ENCODE measurements at regions not wholly inside any gene's neighbourhood (a gene's known extent, or its start where the extent isn't known, plus 50 kb on each side); places are given as distances from the start of the nearest gene placed in this dataset.
"Not testable (repeated sequence)": the region's sequence is repeated elsewhere in the genome, so short reads cannot be mapped to it uniquely, and the experiment has no call there.

DNA sequence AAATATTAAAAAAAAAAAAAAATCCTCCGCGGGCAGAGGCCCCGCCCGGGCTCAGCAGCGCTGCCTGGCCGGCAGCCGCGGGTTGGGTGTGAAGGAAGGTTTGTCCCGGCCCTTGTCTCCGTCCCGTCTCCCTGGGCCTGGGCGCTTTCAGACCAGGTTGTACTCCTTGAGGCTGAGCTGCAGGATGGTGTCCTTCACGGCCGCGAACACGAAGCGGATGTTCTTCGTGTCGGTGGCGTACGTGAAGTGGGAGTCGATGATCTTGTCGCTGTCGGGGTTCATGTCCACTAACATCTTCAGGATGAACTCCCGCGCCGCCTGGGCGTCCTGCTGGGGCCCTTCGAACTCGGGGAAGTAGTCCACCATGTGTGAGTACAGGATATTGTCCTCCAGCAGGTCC is 123.7 kb upstream of the KCTD7 start:
- Mint-ChIP-seq H3K4me3 (no peak overlapping the region), H3K27ac (no peak overlapping the region), H3K36me3 (ENCODE audit: low read depth) (no peaks in the 10 kb centered on the region), H3K9me3 (no peaks in the 10 kb centered on the region), H3K27me3 (peaks cover 11% of the 10 kb centered on the region), H3K4me1 (ENCODE audit: low read depth) (peaks cover 7% of the 10 kb centered on the region)

DNA sequence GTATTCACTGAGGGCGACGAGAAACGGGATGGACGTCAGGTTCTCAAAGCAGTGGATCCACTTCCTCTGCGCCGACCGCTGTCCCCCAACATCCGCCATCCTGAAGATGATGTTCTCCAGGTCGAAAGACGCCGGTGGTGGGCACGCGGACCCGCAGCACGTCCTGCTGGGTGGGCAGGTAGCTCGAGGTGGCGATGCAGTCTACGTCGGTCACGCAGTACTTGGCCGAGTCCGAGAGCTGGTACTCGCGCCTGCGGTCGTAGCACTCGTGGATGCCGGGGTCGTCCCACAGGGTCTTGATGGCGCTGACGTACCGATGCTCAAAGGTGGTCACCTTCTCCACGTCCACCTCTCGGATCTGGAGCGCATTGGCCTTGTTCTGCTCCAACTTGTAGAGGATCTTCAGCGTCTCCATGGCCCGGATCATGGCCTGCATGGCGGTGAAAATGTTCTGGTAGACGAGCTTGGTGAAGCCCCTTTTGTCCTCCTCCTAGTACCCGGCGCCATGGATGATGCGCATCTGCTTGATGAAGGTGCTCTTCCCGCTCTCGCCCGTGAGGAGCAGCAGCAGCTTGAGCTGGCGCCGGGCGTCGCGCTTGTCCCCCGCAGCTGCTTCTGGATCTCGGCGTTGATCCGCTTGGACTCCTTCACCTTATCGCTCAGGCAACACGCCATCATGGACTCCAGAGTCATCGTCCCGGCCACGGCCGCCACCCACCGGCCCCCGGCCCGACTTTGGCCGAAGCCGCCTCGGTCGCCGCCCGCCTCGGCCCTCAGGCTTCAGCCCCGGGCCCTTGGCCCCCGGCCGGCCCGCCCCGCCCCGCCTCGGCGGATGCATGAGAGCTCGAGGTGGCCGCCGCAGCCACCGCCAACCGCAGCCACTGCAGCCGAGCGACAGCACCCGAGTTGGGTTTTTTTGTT is 122.9 kb upstream of the KCTD7 start:
- Mint-ChIP-seq H3K9me3 (no peaks in the 10 kb centered on the region), H3K27me3 (peaks cover 11% of the 10 kb centered on the region), H3K4me3 (peak overlapping the region; percentile 55), H3K4me1 (ENCODE audit: low read depth) (peaks cover 7% of the 10 kb centered on the region), H3K36me3 (ENCODE audit: low read depth) (no peaks in the 10 kb centered on the region), H3K27ac (no peak overlapping the region)

DNA sequence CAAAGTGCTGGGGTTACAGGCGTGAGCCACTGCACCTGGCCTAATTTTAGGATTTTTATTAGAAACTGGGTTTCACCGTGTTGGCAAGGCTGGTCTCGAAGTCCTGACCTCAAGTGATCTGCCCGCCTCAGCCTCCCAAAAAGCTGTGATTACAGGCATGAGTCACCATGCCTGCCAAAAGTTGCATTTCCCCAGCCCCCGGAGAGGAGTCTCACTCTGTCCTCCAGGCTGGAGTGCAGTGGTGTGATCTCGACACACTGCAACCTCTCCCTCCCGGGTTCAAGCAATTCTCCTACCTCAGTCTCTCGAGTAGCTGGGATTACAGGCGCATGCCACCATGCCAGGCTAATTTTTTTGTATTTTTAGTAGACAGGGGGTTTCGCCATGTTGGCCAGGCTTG is 122.0 kb upstream of the KCTD7 start:
- not testable (repeated sequence) for H3K27ac Mint-ChIP-seq; H3K9me3 Mint-ChIP-seq; H3K36me3 Mint-ChIP-seq (ENCODE audit: low read depth); H3K4me1 Mint-ChIP-seq (ENCODE audit: low read depth)
- H3K4me3 Mint-ChIP-seq = peak overlapping the region; percentile 55
- H3K27me3 Mint-ChIP-seq = peaks cover 11% of the 10 kb centered on the region

DNA sequence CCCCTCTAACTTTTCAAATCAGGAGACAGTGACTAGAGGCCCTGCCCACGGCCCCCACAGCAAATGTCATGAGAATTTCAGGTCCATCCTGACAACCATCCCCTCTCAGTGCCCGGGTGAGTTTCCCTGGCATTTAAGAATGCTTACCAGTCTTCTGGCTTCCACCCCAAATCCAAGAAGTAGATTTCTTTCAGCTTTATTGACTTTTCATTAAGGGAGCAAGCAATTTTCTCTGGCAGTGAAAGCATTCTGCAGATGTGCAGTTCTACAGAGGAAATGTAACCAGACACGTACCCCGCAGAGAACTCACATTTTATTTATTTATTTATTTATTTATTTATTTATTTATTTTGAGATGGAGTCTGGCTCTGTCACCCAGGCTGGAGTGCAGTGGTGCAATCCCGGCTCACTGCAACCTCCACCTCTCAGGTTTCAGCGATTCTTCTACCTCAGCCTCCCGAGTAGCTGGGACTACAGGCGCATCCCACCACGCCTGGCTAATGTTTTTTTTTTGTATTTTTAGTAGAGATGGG is 120.9 kb upstream of the KCTD7 start:
- Mint-ChIP-seq H3K27ac (no peak overlapping the region), H3K9me3 (no peaks in the 10 kb centered on the region), H3K4me3 (no peak overlapping the region), H3K27me3 (peaks cover 11% of the 10 kb centered on the region), H3K36me3 (ENCODE audit: low read depth) (no peaks in the 10 kb centered on the region), H3K4me1 (ENCODE audit: low read depth) (peaks cover 7% of the 10 kb centered on the region)

DNA sequence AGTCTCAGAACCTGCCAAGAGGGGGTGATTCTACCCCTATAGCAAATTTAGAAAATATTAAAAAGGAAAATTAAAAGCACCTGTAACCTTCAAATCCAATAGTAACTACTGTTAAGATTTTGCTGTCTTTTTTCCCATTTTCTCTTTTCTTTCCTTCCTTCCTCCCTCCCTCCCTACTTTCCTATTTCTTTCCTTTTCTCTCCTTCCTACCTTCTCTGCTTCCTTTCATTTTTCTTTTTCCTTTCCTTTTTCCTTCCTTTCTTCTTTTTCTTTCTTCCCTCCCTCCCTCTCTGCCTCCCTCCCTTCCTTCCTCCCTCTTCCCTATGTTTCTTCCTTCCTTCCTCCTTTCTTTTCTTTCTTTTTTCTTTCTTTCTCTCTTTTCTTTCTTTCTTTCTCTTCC is 120.2 kb upstream of the KCTD7 start:
- H3K9me3 Mint-ChIP-seq = no peaks in the 10 kb centered on the region
- no peak overlapping the region for H3K4me3 Mint-ChIP-seq
- peaks cover 7% of the 10 kb centered on the region for H3K4me1 Mint-ChIP-seq (ENCODE audit: low read depth)
- H3K36me3 Mint-ChIP-seq (ENCODE audit: low read depth) = no peaks in the 10 kb centered on the region
- H3K27me3 Mint-ChIP-seq = peaks cover 11% of the 10 kb centered on the region
- H3K27ac Mint-ChIP-seq = no peak overlapping the region

DNA sequence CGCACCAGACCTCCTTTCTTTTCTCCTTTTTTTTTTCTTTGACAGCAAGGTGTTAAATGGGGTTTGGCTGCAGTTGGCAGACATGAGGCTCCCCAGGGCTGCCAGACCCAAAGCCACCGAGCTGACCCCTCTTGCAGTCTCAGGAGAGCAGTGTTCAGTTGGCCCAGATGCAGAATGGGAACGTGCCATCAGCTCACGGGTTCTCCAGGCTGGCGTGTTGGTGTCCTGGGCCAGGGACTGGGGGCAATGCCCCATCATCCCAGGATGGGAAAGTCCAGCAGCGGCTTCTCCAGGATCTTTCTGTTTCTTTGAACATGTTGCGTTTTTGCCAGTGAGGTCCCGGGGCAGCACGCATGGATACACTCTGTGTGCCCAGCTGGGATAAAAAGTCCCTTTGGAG is 114.6 kb upstream of the KCTD7 start:
- Mint-ChIP-seq H3K4me1 (ENCODE audit: low read depth) (no peaks in the 10 kb centered on the region), H3K27ac (no peak overlapping the region), H3K4me3 (no peak overlapping the region), H3K36me3 (ENCODE audit: low read depth) (no peaks in the 10 kb centered on the region), H3K27me3 (no peaks in the 10 kb centered on the region), H3K9me3 (no peaks in the 10 kb centered on the region)

DNA sequence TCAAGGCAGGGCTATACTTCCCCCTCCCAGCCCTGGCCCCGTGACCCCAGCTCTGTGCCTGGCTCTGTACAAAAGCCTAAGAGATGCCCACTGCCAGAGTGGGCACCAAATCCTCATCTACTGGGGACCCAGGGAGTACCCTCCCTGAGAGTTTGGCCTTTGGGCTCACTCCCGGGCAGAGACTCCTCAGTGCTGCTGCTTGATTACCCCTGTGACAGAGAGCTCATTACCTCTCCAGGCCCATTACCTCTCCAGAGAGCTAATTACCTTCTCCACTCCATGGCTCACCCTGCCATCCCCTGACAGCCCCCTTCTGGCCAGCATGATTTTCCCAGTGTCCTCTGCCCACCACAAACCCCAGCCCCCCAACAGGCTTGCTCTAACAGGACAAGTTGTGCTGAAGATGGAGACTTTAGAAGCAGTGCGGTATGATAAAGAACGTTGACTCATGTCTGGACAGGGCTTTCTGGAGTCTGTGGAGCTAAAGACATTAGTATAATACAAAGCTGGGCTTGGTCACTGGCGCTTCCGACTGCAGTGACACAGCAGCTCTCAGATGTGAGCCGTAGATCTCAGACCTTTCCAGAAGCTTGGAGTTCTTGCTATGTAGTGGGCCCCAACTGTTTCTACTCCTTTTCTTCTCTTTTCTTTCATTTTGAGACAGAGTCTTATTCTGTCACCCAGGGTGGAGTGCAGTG is 111.3 kb upstream of the KCTD7 start:
- H3K27ac Mint-ChIP-seq = no peak overlapping the region
- H3K4me3 Mint-ChIP-seq = no peak overlapping the region
- no peaks in the 10 kb centered on the region for H3K36me3 Mint-ChIP-seq (ENCODE audit: low read depth)
- no peaks in the 10 kb centered on the region for H3K4me1 Mint-ChIP-seq (ENCODE audit: low read depth)
- H3K9me3 Mint-ChIP-seq = no peaks in the 10 kb centered on the region
- no peaks in the 10 kb centered on the region for H3K27me3 Mint-ChIP-seq

DNA sequence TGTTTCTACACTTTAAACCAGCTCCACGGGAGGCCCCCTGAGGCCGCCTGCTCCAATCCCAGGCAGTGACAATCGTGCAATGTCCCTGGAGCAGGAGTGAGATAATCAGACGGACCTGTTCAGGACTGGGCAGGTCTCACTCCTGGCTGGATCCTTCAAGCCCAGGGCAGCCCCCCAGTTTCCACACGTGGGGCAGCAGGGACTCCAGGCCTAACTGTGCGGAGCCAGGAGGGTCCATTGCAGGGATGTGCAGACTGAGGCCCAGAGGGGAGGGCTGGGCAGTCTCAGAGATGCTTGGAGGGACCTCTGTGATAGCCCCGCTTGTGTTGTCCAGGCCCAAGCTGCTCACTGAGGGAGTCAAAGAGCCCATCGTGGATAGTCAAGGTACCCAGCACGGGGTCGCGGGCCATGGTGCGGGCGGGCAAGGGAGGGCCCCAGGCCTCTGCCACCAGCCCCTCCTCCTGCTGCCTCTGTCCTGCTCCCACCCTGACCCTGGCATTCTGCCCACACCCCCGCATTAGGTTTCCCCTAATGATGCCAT is 110.5 kb upstream of the KCTD7 start:
- no peaks in the 10 kb centered on the region for H3K27me3 Mint-ChIP-seq
- H3K36me3 Mint-ChIP-seq (ENCODE audit: low read depth) = no peaks in the 10 kb centered on the region
- H3K4me3 Mint-ChIP-seq = no peak overlapping the region
- H3K9me3 Mint-ChIP-seq = no peaks in the 10 kb centered on the region
- H3K27ac Mint-ChIP-seq = no peak overlapping the region
- H3K4me1 Mint-ChIP-seq (ENCODE audit: low read depth) = no peaks in the 10 kb centered on the region

DNA sequence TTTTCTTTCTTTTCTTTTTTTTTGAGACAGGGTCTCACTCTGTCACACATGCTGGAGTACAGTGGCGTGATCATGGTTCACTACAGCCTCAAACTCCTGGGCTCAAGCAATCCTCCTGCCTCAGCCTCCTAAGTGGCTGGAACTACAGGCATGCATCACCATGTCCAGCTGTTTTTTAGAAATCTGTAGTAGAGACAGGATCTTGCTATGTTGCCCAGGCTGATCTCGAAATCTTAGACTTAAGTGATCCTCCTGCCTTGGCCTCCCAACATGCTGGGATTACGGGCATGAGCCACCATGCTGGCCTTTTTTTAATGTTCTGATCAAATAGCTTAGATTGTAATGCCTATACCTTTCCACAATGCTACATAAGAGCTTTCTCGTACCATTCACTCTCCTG is 107.0 kb upstream of the KCTD7 start:
- H3K27me3 Mint-ChIP-seq = no peaks in the 10 kb centered on the region
- H3K4me3 Mint-ChIP-seq = no peak overlapping the region
- no peaks in the 10 kb centered on the region for H3K9me3 Mint-ChIP-seq
- no peaks in the 10 kb centered on the region for H3K4me1 Mint-ChIP-seq (ENCODE audit: low read depth)
- no peaks in the 10 kb centered on the region for H3K36me3 Mint-ChIP-seq (ENCODE audit: low read depth)
- peak overlapping the region; percentile 3 for H3K27ac Mint-ChIP-seq

DNA sequence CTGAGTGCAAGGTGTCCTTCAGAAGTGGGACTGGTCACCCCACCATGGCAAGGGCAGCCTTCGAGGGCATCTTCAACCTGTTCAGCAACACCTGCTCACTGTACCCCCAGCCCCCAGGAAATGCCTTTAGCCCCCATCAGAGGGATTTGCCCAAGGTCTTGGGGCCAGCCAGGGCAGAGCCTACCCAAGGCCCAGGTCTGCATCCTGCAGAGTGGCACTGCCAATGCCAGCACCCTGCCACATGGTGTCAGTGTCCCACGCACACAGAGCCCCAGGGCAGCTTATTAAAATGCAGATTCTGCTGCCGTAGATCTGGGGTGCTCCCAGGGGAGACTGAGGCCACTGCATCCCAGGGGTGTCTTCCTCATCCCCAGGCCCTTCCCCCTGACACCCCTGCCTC is 106.2 kb upstream of the KCTD7 start:
- H3K9me3 Mint-ChIP-seq = no peaks in the 10 kb centered on the region
- H3K4me3 Mint-ChIP-seq = no peak overlapping the region
- no peaks in the 10 kb centered on the region for H3K27me3 Mint-ChIP-seq
- no peaks in the 10 kb centered on the region for H3K4me1 Mint-ChIP-seq (ENCODE audit: low read depth)
- no peak overlapping the region for H3K27ac Mint-ChIP-seq
- no peaks in the 10 kb centered on the region for H3K36me3 Mint-ChIP-seq (ENCODE audit: low read depth)

DNA sequence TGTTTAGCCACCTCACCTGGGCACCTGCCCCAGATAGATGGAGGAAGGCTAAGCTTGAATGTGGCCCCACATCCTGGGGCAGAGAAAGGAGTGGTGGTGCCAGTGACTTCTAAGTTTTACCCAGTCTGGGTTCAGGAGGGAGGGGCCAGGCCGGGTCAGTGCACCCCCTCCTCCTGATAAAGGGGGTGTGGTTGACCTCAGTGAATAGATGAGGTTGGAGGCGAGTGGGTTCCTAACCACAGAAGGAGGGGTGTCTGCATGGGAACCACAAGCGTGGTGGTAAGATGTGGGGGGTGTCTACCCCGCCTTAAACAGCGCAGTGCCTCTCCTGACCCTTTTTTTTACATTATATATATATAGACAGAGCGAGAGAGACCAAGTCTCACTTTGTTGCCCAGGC is 105.3 kb upstream of the KCTD7 start:
- H3K9me3 Mint-ChIP-seq = no peaks in the 10 kb centered on the region
- H3K4me3 Mint-ChIP-seq = no peak overlapping the region
- H3K27ac Mint-ChIP-seq = no peak overlapping the region
- H3K27me3 Mint-ChIP-seq = no peaks in the 10 kb centered on the region
- H3K4me1 Mint-ChIP-seq (ENCODE audit: low read depth) = no peaks in the 10 kb centered on the region
- no peaks in the 10 kb centered on the region for H3K36me3 Mint-ChIP-seq (ENCODE audit: low read depth)

DNA sequence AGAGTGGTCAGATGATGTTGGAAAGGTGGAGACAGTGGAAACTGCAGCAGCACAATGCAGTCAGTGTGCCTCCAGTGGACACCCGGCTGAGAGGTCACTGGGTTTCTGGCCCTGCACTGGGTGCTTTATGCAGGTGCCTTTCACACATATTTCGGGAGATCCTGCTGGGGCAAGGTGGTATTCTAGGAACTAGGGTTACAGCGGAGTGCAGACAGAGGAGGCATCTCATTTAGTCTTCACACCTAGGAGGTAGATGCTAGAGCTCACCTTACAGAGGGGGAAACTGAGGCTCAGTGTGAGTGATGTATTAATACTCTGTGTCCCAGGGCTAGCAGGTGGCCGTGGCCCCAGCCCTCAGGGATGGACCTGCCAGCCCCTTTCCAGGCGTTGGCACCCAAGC is 103.9 kb upstream of the KCTD7 start:
- H3K27ac Mint-ChIP-seq = no peak overlapping the region
- no peaks in the 10 kb centered on the region for H3K27me3 Mint-ChIP-seq
- no peaks in the 10 kb centered on the region for H3K9me3 Mint-ChIP-seq
- no peaks in the 10 kb centered on the region for H3K36me3 Mint-ChIP-seq (ENCODE audit: low read depth)
- no peak overlapping the region for H3K4me3 Mint-ChIP-seq
- H3K4me1 Mint-ChIP-seq (ENCODE audit: low read depth) = no peaks in the 10 kb centered on the region

DNA sequence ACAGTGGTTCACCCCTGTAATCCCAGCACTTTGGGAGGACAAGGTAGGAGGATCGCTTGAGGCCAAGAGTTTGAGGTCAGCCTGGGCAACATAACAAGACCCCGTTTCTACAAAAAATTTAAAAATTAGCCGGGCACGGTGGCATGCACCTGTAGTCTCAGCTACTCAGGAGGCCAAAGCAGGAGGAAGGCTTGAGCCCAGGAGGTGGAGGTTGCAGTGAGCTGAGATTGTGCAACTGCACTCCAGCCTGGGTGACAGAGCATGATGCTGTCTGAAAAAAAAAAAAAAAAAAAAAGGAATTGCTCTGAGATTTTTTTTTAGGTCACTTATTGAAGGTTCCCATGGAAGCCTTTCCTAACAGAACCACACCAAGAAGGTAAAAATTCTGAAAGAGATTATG is 101.9 kb upstream of the KCTD7 start:
- not testable (repeated sequence) for H3K4me1 Mint-ChIP-seq (ENCODE audit: low read depth); H3K27ac Mint-ChIP-seq; H3K4me3 Mint-ChIP-seq; H3K27me3 Mint-ChIP-seq; H3K36me3 Mint-ChIP-seq (ENCODE audit: low read depth); H3K9me3 Mint-ChIP-seq

DNA sequence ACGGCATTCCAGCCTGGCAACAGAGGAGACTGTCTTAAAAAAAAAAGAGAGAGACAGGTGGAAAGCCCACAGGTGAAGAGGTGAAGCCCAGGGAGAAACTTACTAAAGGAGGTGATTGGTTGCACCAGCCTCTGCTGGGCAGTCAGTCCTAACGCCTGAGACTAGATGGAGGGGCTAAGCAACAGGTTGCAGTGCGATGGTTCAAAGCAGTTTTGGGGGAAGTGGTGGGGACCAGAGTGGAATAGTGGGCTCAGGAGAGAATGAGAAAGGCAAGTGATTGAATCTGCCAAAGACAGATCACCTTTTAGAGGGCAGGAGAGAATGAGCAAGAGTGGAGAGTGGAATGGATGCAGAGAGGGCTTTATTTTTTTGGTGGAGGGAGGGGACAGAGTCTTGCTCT is 100.0 kb upstream of the KCTD7 start:
- H3K27me3 Mint-ChIP-seq = no peaks in the 10 kb centered on the region
- no peaks in the 10 kb centered on the region for H3K36me3 Mint-ChIP-seq (ENCODE audit: low read depth)
- H3K9me3 Mint-ChIP-seq = no peaks in the 10 kb centered on the region
- H3K4me1 Mint-ChIP-seq (ENCODE audit: low read depth) = no peaks in the 10 kb centered on the region
- peak overlapping the region; percentile 49 for H3K27ac Mint-ChIP-seq
- H3K4me3 Mint-ChIP-seq = no peak overlapping the region

DNA sequence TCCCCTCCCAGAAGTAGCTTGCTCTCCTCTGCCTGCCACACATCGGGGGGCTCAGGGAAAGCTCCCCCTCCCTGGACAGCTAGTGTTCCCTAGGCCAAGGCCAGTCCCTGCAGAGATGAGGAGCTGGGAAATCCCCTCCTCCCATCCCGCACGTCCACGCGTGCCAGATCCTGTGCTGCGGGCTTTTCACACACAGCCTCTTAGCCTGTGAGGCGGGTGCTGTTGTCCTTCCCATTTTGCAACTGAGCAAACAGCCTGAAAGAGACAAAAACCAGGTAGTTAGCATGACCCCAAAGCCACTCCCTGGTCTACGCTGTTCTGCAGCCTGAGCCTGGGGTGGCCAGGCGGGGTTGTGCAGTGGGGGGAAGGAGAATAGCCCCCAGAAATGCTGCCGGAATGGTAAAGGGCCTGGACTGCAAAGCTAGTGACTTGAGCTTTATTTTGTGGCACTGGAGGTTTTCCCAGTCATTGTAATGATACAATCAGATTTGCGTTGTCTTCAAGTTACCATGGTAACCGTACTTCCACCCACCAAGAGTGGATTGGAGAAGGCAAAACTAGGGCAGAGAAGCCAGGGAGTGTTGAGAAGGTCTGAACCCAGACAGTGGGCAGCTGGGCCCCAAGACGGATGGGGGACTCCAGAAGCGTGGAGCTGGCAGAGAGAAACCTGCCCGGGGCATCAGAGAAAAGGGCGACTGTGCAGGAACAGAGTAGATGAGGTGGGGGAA is 98.6 kb upstream of the KCTD7 start:
- no peaks in the 10 kb centered on the region for H3K36me3 Mint-ChIP-seq (ENCODE audit: low read depth)
- H3K27ac Mint-ChIP-seq = no peak overlapping the region
- H3K4me1 Mint-ChIP-seq (ENCODE audit: low read depth) = no peaks in the 10 kb centered on the region
- no peak overlapping the region for H3K4me3 Mint-ChIP-seq
- H3K9me3 Mint-ChIP-seq = no peaks in the 10 kb centered on the region
- no peaks in the 10 kb centered on the region for H3K27me3 Mint-ChIP-seq

Measured in stimulated activated naive CD8-positive, alpha-beta T cell treated with anti-CD3 and anti-CD28 coated beads, Interleukin-15, Interleukin-2, amounts not matched to agents 100 ng/mL and 50 ng/mL, for 24 hours (primary cell).